ENCODE measurements at regions not wholly inside any gene's neighbourhood (a gene's known extent, or its start where the extent isn't known, plus 50 kb on each side); places are given as distances from the start of the nearest gene placed in this dataset.

DNA sequence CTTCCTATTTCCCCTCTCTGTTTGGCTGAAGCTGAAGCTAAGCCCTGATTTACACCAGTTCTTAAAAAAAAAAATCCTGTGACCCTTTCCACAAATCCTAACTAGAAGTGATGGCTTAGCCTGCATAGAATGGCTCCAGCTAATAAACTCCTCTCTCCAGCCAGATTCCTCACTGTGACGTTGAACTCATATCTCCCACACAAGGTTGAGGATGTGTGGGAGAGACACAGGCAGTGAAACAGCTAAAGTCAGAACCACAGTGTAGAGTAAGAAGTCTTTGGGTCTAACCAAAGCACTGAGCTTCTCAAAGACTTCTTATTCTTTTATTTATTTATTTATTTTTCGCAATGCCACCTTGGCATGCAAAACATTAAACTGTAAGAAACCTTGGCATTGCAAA lies 268.3 kb downstream of the SNX13 start:
- no peaks in the 10 kb centered on the region for H3K79me2 ChIP-seq (ENCODE audit: insufficient read depth, low read length)
- no peak overlapping the region for H3K9ac ChIP-seq (ENCODE audit: low read depth, low read length, poor library complexity, severe bottlenecking)
- no peaks in the 10 kb centered on the region for H4K20me1 ChIP-seq (ENCODE audit: insufficient read depth, low read length, poor library complexity, severe bottlenecking)

DNA sequence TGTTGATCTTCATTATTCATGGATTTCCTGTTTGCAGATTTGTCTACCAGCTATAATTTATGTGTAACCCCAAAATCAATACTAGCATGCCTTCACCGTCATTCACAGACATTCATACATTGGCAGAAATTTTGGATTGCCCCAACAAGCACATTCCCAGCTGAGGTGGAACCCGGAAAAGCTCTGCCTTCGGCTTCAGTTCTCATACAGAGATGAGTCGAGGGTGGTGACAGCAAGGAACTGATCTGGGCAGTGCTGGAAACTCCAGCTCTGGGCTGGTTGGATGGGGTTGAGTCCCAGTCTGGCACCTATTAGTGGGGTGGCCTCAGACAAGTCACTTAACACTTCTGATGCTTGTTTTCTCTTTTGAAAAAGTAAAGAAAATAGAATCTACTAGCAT lies 267.5 kb downstream of the SNX13 start:
- Histone ChIP-seq H3K4me2 (ENCODE audit: low read depth, low read length, poor library complexity, severe bottlenecking) (no peak overlapping the region), H2AFZ (ENCODE audit: low read length) (no peak overlapping the region), H3F3A (ENCODE audit: low read depth) (no peaks in the 10 kb centered on the region), H3K27me3 (ENCODE audit: insufficient read depth, low read length, poor library complexity, severe bottlenecking) (no peaks in the 10 kb centered on the region), H3K9me3 (ENCODE audit: insufficient read depth, low read depth, low read length) (no peaks in the 10 kb centered on the region), H3K9me2 (replicated peaks; ENCODE audit: low read depth, low read length) (no peaks in the 10 kb centered on the region), H3K79me2 (ENCODE audit: insufficient read depth, low read length) (no peaks in the 10 kb centered on the region), H3K36me3 (ENCODE audit: insufficient read depth, low read length) (no peaks in the 10 kb centered on the region), H4K20me1 (ENCODE audit: insufficient read depth, low read length, poor library complexity, severe bottlenecking) (no peaks in the 10 kb centered on the region), H3K9ac (ENCODE audit: low read depth, low read length, poor library complexity, severe bottlenecking) (no peak overlapping the region), H3K4me3 (ENCODE audit: low read length, poor library complexity, severe bottlenecking) (no peak overlapping the region), H3K4me1 (ENCODE audit: insufficient read depth, low read length, poor library complexity, severe bottlenecking) (peaks cover 13% of the 10 kb centered on the region)
- TF ChIP-seq EZH2phosphoT487 (IDR thresholded peaks at IDR 0.05; ENCODE audit: borderline replicate concordance) = no peak
- TF ChIP-seq, protein P1, sequence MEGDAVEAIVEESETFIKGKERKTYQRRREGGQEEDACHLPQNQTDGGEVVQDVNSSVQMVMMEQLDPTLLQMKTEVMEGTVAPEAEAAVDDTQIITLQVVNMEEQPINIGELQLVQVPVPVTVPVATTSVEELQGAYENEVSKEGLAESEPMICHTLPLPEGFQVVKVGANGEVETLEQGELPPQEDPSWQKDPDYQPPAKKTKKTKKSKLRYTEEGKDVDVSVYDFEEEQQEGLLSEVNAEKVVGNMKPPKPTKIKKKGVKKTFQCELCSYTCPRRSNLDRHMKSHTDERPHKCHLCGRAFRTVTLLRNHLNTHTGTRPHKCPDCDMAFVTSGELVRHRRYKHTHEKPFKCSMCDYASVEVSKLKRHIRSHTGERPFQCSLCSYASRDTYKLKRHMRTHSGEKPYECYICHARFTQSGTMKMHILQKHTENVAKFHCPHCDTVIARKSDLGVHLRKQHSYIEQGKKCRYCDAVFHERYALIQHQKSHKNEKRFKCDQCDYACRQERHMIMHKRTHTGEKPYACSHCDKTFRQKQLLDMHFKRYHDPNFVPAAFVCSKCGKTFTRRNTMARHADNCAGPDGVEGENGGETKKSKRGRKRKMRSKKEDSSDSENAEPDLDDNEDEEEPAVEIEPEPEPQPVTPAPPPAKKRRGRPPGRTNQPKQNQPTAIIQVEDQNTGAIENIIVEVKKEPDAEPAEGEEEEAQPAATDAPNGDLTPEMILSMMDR (conservative IDR thresholded peaks at IDR 0.05; ENCODE audit: low read length) = no peak

More for the DNA sequence above, 268.3 kb downstream of the SNX13 start:
- TF ChIP-seq, protein P1 (conservative IDR thresholded peaks at IDR 0.05; ENCODE audit: low read length) = no peak
- TF ChIP-seq EZH2phosphoT487 (IDR thresholded peaks at IDR 0.05; ENCODE audit: borderline replicate concordance) = no peak
- no peaks in the 10 kb centered on the region for H3K36me3 ChIP-seq (ENCODE audit: insufficient read depth, low read length)
- no peaks in the 10 kb centered on the region for H3K9me3 ChIP-seq (ENCODE audit: insufficient read depth, low read depth, low read length)
- H3K4me1 ChIP-seq (ENCODE audit: insufficient read depth, low read length, poor library complexity, severe bottlenecking) = peaks cover 13% of the 10 kb centered on the region
- no peaks in the 10 kb centered on the region for H3K9me2 ChIP-seq (replicated peaks; ENCODE audit: low read depth, low read length)
- no peak overlapping the region for H2AFZ ChIP-seq (ENCODE audit: low read length)
- H3K4me3 ChIP-seq (ENCODE audit: low read length, poor library complexity, severe bottlenecking) = no peak overlapping the region
- H3K27me3 ChIP-seq (ENCODE audit: insufficient read depth, low read length, poor library complexity, severe bottlenecking) = no peaks in the 10 kb centered on the region
- H3F3A ChIP-seq (ENCODE audit: low read depth) = no peaks in the 10 kb centered on the region
- no peak overlapping the region for H3K4me2 ChIP-seq (ENCODE audit: low read depth, low read length, poor library complexity, severe bottlenecking)

DNA sequence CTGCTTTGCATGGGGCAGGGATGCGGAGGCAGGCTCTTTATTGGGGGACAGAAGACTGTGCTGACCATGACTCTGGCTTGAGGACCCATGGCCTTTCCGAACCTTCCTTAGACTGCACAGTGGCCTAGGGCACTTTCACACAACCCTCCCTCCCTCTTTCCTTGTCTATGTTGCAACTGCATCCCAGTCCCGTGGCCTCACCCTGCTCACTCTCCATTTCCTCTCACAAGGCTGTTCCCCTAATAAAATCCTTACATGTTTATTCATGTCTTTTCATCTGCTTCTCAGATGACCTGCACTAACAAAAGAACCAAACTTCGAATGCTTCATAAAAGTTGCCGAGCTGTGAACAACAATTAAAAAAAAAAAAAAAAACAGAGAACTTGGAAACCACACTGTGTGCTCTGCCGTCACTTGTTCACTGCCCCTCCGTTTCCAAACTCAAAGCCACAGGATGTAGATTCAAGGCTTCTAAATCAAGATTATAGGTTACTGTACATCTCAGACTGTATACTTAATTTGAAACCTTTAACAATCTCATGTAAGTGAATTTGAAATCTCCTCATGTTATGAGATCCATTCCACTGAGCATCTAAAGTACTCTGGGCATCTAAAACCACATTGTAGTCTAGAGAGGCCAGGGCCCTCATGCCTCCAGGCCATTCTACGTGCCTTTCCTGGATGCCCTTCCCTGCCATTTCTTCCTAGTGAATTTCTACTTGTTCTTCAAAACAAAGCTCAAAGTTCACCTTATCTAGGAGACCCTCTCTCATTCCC lies 265.9 kb downstream of the SNX13 start:
- Histone ChIP-seq H3K9me2 (replicated peaks; ENCODE audit: low read depth, low read length) (no peaks in the 10 kb centered on the region), H3K9ac (ENCODE audit: low read depth, low read length, poor library complexity, severe bottlenecking) (no peak overlapping the region), H3K4me3 (ENCODE audit: low read length, poor library complexity, severe bottlenecking) (peak overlapping the region; percentile 27), H3K4me2 (ENCODE audit: low read depth, low read length, poor library complexity, severe bottlenecking) (peak overlapping the region; percentile 33), H3K27me3 (ENCODE audit: insufficient read depth, low read length, poor library complexity, severe bottlenecking) (no peaks in the 10 kb centered on the region), H3K9me3 (ENCODE audit: insufficient read depth, low read depth, low read length) (no peaks in the 10 kb centered on the region), H2AFZ (ENCODE audit: low read length) (no peak overlapping the region), H3K79me2 (ENCODE audit: insufficient read depth, low read length) (no peaks in the 10 kb centered on the region), H3F3A (ENCODE audit: low read depth) (no peaks in the 10 kb centered on the region), H3K4me1 (ENCODE audit: insufficient read depth, low read length, poor library complexity, severe bottlenecking) (peaks cover 13% of the 10 kb centered on the region), H3K36me3 (ENCODE audit: insufficient read depth, low read length) (no peaks in the 10 kb centered on the region), H4K20me1 (ENCODE audit: insufficient read depth, low read length, poor library complexity, severe bottlenecking) (no peaks in the 10 kb centered on the region)
- TF ChIP-seq EZH2phosphoT487 (IDR thresholded peaks at IDR 0.05; ENCODE audit: borderline replicate concordance) = no peak
- TF ChIP-seq, protein P1 (conservative IDR thresholded peaks at IDR 0.05; ENCODE audit: low read length) = no peak

All from Loucy (cell line).